ENCODE measurements at regions not wholly inside any gene's neighbourhood (a gene's known extent, or its start where the extent isn't known, plus 50 kb on each side); places are given as distances from the start of the nearest gene placed in this dataset.

- in situ Hi-C loops (cut with MboI; ENCODE audit: low pct_unique_long_range_greater_than_20kb, low sequenced_read_pairs, unreplicated experiment) = no loop called here
- TF ChIP-seq CTCF (IDR thresholded peaks at IDR 0.05; ENCODE audit: extremely low read depth, insufficient read depth, missing control alignments) = no peak
- no peak for DNase-seq (ENCODE audit: low spot score)
These were observed 387.6 kb downstream of the PDHA2 start for GRCh38 chr4:96227515-96227914.

- no peak for TF ChIP-seq CTCF (IDR thresholded peaks at IDR 0.05; ENCODE audit: extremely low read depth, insufficient read depth, missing control alignments)
- no peak for DNase-seq (ENCODE audit: low spot score)
- in situ Hi-C loops (cut with MboI; ENCODE audit: low pct_unique_long_range_greater_than_20kb, low sequenced_read_pairs, unreplicated experiment) = no loop called here
These were observed 388.6 kb downstream of the PDHA2 start for GRCh38 chr4:96228463-96228862.

- TF ChIP-seq CTCF (IDR thresholded peaks at IDR 0.05; ENCODE audit: extremely low read depth, insufficient read depth, missing control alignments) = no peak
- DNase-seq (ENCODE audit: low spot score) = no peak
- in situ Hi-C loops (cut with MboI; ENCODE audit: low pct_unique_long_range_greater_than_20kb, low sequenced_read_pairs, unreplicated experiment) = no loop called here
These were observed 400.1 kb downstream of the PDHA2 start for GRCh38 chr4:96240041-96240440.

- no peak for DNase-seq (ENCODE audit: low spot score)
- in situ Hi-C loops (cut with MboI; ENCODE audit: low pct_unique_long_range_greater_than_20kb, low sequenced_read_pairs, unreplicated experiment) = no loop called here
- TF ChIP-seq CTCF (IDR thresholded peaks at IDR 0.05; ENCODE audit: extremely low read depth, insufficient read depth, missing control alignments) = no peak
These were observed 401.9 kb downstream of the PDHA2 start for GRCh38 chr4:96241819-96242218.

- no peak for TF ChIP-seq CTCF (IDR thresholded peaks at IDR 0.05; ENCODE audit: extremely low read depth, insufficient read depth, missing control alignments)
- in situ Hi-C loops (cut with MboI; ENCODE audit: low pct_unique_long_range_greater_than_20kb, low sequenced_read_pairs, unreplicated experiment) = no loop called here
- no peak for DNase-seq (ENCODE audit: low spot score)
These were observed 407.2 kb downstream of the PDHA2 start for GRCh38 chr4:96247096-96247495.

GRCh38 chr4:96248225-96248624 is 408.3 kb downstream of the PDHA2 start:
- TF ChIP-seq CTCF (IDR thresholded peaks at IDR 0.05; ENCODE audit: extremely low read depth, insufficient read depth, missing control alignments) = no peak
- no peak for DNase-seq (ENCODE audit: low spot score)
- in situ Hi-C loops (cut with MboI; ENCODE audit: low pct_unique_long_range_greater_than_20kb, low sequenced_read_pairs, unreplicated experiment) = no loop called here
